ENCODE measurements at regions not wholly inside any gene's neighbourhood (a gene's known extent, or its start where the extent isn't known, plus 50 kb on each side); places are given as distances from the start of the nearest gene placed in this dataset.
A peak's percentile ranks its signal among the peaks of the same experiment; 100 is the strongest.

GRCh38 chrX:11970578-11971359, 167.5 kb upstream of the FRMPD4 start:
- no peak overlapping the region for H3K4ac ChIP-seq (ENCODE audit: low read depth, low read length)
- TF ChIP-seq RFX5 (IDR thresholded peaks at IDR 0.05; ENCODE audit: low read depth, low read length) (no peak), CTCF (conservative IDR thresholded peaks at IDR 0.05; ENCODE audit: low read depth, low read length) (no peak), SMC3 (IDR thresholded peaks at IDR 0.05; ENCODE audit: low read depth, low read length) (no peak), MAZ (IDR thresholded peaks at IDR 0.05; ENCODE audit: borderline replicate concordance, low read depth, low read length) (no peak), POLR2A (IDR thresholded peaks at IDR 0.05; ENCODE audit: low read depth, low read length) (no peak), NFE2L2 (IDR thresholded peaks at IDR 0.05; ENCODE audit: low read depth, low read length) (no peak), ELK1 (IDR thresholded peaks at IDR 0.05; ENCODE audit: borderline replicate concordance, low read depth, low read length) (no peak), BHLHE40 (IDR thresholded peaks at IDR 0.05; ENCODE audit: low read depth, low read length) (no peak), RCOR1 (IDR thresholded peaks at IDR 0.05; ENCODE audit: insufficient replicate concordance, low read length) (no peak), MXI1 (IDR thresholded peaks at IDR 0.05; ENCODE audit: borderline replicate concordance, low read depth, low read length) (no peak), USF2 (IDR thresholded peaks at IDR 0.05; ENCODE audit: low read depth, low read length) (no peak), RAD21 (IDR thresholded peaks at IDR 0.05; ENCODE audit: low read length) (no peak), CEBPB (IDR thresholded peaks at IDR 0.05; ENCODE audit: low read depth, low read length) (no peak), MAFK (IDR thresholded peaks at IDR 0.05; ENCODE audit: low read depth, low read length) (no peak), FOS (IDR thresholded peaks at IDR 0.05; ENCODE audit: low read depth, low read length) (no peak), CHD1 (IDR thresholded peaks at IDR 0.05; ENCODE audit: low read depth, low read length) (no peak)
- no peak overlapping the region for H3K56ac ChIP-seq (ENCODE audit: extremely low read depth, insufficient read depth, low read length)
- peaks cover 6% of the 10 kb centered on the region; the same call in 1 of the 2 replicates for H3K4me1 ChIP-seq (ENCODE audit: control insufficient read depth, insufficient read depth, low read length)
- no peaks in the 10 kb centered on the region for H3K9me3 ChIP-seq (ENCODE audit: control insufficient read depth, insufficient read depth, low read length)
- H3K36me3 ChIP-seq (ENCODE audit: control insufficient read depth, insufficient read depth, low read length), result no peaks in the 10 kb centered on the region
- H3K9me1 ChIP-seq (ENCODE audit: insufficient read depth, low read length), result no peaks in the 10 kb centered on the region
- DNase-seq, result peak; percentile 17
- no peak overlapping the region for H3K23ac ChIP-seq (ENCODE audit: low read depth, low read length)
- H3K27me3 ChIP-seq (ENCODE audit: control insufficient read depth, insufficient read depth, low read length), result no peaks in the 10 kb centered on the region
- H2BK15ac ChIP-seq (ENCODE audit: low read depth, low read length), result no peak overlapping the region
- ChIA-PET POLR2A (ENCODE audit: unreplicated experiment) (no interaction called here), CTCF (no interaction called here)
- no TSS peak for BruUV-seq (replicated peaks)
- no peaks in the 10 kb centered on the region for H4K20me1 ChIP-seq (ENCODE audit: insufficient read depth, low read length)
- H3K4me3 ChIP-seq (ENCODE audit: insufficient read depth, low read depth, low read length), result no peak overlapping the region
- WGBS, 2 experiments (ENCODE audit: extremely low coverage in 2 of 2, insufficient read length in 1 of 2), result no CpG with 5 or more reads among the region's 6 CpGs
- dilution Hi-C loops (cut with HindIII; ENCODE audit: low sequenced_read_pairs, unreplicated experiment), result no loop called here
- no peak for ATAC-seq (ENCODE audit: low read depth)
- no peak overlapping the region for H3K18ac ChIP-seq (ENCODE audit: low read depth, low read length)
- no peak overlapping the region for H2BK5ac ChIP-seq (ENCODE audit: low read depth, low read length, poor library complexity, severe bottlenecking)
- H3K79me1 ChIP-seq (ENCODE audit: low read depth in 1 of 2, low read length in 2 of 2), result no peaks in the 10 kb centered on the region
- H2AK5ac ChIP-seq (ENCODE audit: low read depth, low read length), result no peak overlapping the region
- H2AK9ac ChIP-seq (replicated peaks; ENCODE audit: low read depth, low read length, poor library complexity), result no peak overlapping the region
- in situ Hi-C loops (cut with MboI; ENCODE audit: low sequenced_read_pairs), result no loop called here
- H3K4me2 ChIP-seq (ENCODE audit: low read depth, low read length), result no peak overlapping the region
- H2BK20ac ChIP-seq (ENCODE audit: low read depth, low read length), result no peak overlapping the region
- no peak overlapping the region for H3K27ac ChIP-seq (ENCODE audit: insufficient read depth, low read length)
- no peak overlapping the region for H4K91ac ChIP-seq (ENCODE audit: insufficient read depth, low read depth, low read length)
- intact Hi-C loops (cut with micrococcal nuclease), result no loop called here
- H3K9ac ChIP-seq (ENCODE audit: low read depth, low read length), result no peak overlapping the region
- no peak overlapping the region for H4K8ac ChIP-seq (ENCODE audit: low read depth in 2 of 2, low read length in 2 of 2)
- H4K5ac ChIP-seq (ENCODE audit: low read depth, low read length), result no peak overlapping the region
- no peak overlapping the region for H3K14ac ChIP-seq (replicated peaks; ENCODE audit: low read depth, low read length)
- no peak overlapping the region for H2BK120ac ChIP-seq (ENCODE audit: low read depth, low read length)
- no peak overlapping the region for H2AFZ ChIP-seq (replicated peaks; ENCODE audit: low read length, poor library complexity)

Data from IMR-90 (cell line).